ENCODE measurements at regions not wholly inside any gene's neighbourhood (a gene's known extent, or its start where the extent isn't known, plus 50 kb on each side); places are given as distances from the start of the nearest gene placed in this dataset.

DNA sequence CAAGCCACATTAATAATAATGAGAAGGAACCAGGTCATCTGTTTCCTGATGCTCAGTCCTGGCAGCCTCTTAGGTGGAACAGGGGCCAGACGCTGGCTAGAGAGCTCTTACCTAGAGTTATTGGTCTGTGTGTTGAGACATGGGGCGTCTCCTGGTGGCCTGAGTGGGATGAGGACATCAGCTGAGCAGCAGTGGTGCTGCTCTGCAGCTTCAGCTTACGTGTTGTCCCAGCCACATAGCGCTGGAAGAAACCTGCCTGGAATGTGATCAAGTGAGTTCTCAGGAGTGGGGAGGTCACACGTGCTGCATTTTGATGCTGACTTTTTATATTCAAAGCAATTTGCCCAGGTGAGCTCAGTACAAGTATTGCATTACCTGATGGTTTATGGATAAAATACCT, 355.4 kb downstream of the CDH26 start:
- no peaks in the 10 kb centered on the region for H3K4me1 ChIP-seq (ENCODE audit: insufficient read depth, low read length)
- H3K27me3 ChIP-seq (ENCODE audit: low read length), result no peaks in the 10 kb centered on the region
- POLR2A ChIA-PET (ENCODE audit: unreplicated experiment), result no interaction called here
- H3K27ac ChIP-seq (ENCODE audit: low read length), result no peak overlapping the region
- H3K9me2 ChIP-seq (replicated peaks; ENCODE audit: low read length), result no peaks in the 10 kb centered on the region
- H3K36me3 ChIP-seq (ENCODE audit: low read depth, low read length), result no peaks in the 10 kb centered on the region
- H3K4me2 ChIP-seq (ENCODE audit: low read length), result no peak overlapping the region
- intact Hi-C loops (cut with micrococcal nuclease), result no loop called here
- no peaks in the 10 kb centered on the region for H3F3A ChIP-seq (ENCODE audit: low read length, unreplicated experiment)
- DNase-seq (no peak), ATAC-seq (no peak)
- no peak overlapping the region for H2AFZ ChIP-seq (ENCODE audit: low read length)
- no peak overlapping the region for H3K4me3 ChIP-seq (ENCODE audit: low read length)
- H3K79me2 ChIP-seq (ENCODE audit: low read length), result no peaks in the 10 kb centered on the region
- peaks cover 3% of the 10 kb centered on the region; the same call in 1 of the 2 replicates for H3K9me3 ChIP-seq (ENCODE audit: low read length)
- BruUV-seq (replicated peaks), result no TSS peak
- no peaks in the 10 kb centered on the region for H4K20me1 ChIP-seq (ENCODE audit: low read length)
- no peak for TF ChIP-seq EZH2phosphoT487 (IDR thresholded peaks at IDR 0.05; ENCODE audit: borderline replicate concordance, low read length)
- TF ChIP-seq, protein P1, sequence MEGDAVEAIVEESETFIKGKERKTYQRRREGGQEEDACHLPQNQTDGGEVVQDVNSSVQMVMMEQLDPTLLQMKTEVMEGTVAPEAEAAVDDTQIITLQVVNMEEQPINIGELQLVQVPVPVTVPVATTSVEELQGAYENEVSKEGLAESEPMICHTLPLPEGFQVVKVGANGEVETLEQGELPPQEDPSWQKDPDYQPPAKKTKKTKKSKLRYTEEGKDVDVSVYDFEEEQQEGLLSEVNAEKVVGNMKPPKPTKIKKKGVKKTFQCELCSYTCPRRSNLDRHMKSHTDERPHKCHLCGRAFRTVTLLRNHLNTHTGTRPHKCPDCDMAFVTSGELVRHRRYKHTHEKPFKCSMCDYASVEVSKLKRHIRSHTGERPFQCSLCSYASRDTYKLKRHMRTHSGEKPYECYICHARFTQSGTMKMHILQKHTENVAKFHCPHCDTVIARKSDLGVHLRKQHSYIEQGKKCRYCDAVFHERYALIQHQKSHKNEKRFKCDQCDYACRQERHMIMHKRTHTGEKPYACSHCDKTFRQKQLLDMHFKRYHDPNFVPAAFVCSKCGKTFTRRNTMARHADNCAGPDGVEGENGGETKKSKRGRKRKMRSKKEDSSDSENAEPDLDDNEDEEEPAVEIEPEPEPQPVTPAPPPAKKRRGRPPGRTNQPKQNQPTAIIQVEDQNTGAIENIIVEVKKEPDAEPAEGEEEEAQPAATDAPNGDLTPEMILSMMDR (conservative IDR thresholded peaks at IDR 0.05; ENCODE audit: low read depth, low read length), result no peak
- no peak for TF ChIP-seq EZH2 (IDR thresholded peaks at IDR 0.05; ENCODE audit: low read length, unreplicated experiment)
- CTCF ChIA-PET, result no interaction called here
- no peak overlapping the region for H3K9ac ChIP-seq (ENCODE audit: low read length)

DNA sequence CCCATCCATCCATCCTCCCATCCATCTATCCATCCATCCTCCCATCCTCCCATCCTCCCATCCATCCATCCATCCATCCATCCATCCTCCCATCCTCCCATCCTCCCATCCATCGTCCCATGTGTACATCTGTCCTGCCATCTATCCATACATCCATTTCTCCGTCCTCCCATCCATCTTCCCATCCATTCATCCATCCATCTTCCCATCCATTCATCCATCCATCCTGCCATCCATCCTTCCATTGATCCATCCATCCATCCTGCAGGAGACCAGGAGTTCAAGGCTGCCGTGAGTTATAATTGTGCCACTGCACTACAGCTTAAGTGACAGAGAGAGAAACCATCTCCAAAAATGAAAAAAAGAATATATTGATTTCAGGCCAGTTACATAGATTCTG, 356.5 kb downstream of the CDH26 start:
- no peak for ATAC-seq
- H4K20me1 ChIP-seq (ENCODE audit: low read length), result no peaks in the 10 kb centered on the region
- H3K9me2 ChIP-seq (replicated peaks; ENCODE audit: low read length), result no peaks in the 10 kb centered on the region
- no peak overlapping the region for H3K4me2 ChIP-seq (ENCODE audit: low read length)
- no peaks in the 10 kb centered on the region for H3K79me2 ChIP-seq (ENCODE audit: low read length)
- no peaks in the 10 kb centered on the region for H3K27me3 ChIP-seq (ENCODE audit: low read length)
- H3K9me3 ChIP-seq (ENCODE audit: low read length), result peaks cover 3% of the 10 kb centered on the region; the same call in 1 of the 2 replicates
- DNase-seq, result no peak
- POLR2A ChIA-PET (ENCODE audit: unreplicated experiment), result no interaction called here
- H3K27ac ChIP-seq (ENCODE audit: low read length), result no peak overlapping the region
- TF ChIP-seq EZH2phosphoT487 (IDR thresholded peaks at IDR 0.05; ENCODE audit: borderline replicate concordance, low read length) (no peak), EZH2 (IDR thresholded peaks at IDR 0.05; ENCODE audit: low read length, unreplicated experiment) (no peak)
- TF ChIP-seq, protein P1 (conservative IDR thresholded peaks at IDR 0.05; ENCODE audit: low read depth, low read length), result no peak
- no TSS peak for BruUV-seq (replicated peaks)
- H2AFZ ChIP-seq (ENCODE audit: low read length), result no peak overlapping the region
- intact Hi-C loops (cut with micrococcal nuclease), result no loop called here
- no peaks in the 10 kb centered on the region for H3K4me1 ChIP-seq (ENCODE audit: insufficient read depth, low read length)
- no peak overlapping the region for H3K9ac ChIP-seq (ENCODE audit: low read length)
- H3K36me3 ChIP-seq (ENCODE audit: low read depth, low read length), result no peaks in the 10 kb centered on the region
- no peak overlapping the region for H3K4me3 ChIP-seq (ENCODE audit: low read length)
- no peaks in the 10 kb centered on the region for H3F3A ChIP-seq (ENCODE audit: low read length, unreplicated experiment)
- CTCF ChIA-PET, result no interaction called here

DNA sequence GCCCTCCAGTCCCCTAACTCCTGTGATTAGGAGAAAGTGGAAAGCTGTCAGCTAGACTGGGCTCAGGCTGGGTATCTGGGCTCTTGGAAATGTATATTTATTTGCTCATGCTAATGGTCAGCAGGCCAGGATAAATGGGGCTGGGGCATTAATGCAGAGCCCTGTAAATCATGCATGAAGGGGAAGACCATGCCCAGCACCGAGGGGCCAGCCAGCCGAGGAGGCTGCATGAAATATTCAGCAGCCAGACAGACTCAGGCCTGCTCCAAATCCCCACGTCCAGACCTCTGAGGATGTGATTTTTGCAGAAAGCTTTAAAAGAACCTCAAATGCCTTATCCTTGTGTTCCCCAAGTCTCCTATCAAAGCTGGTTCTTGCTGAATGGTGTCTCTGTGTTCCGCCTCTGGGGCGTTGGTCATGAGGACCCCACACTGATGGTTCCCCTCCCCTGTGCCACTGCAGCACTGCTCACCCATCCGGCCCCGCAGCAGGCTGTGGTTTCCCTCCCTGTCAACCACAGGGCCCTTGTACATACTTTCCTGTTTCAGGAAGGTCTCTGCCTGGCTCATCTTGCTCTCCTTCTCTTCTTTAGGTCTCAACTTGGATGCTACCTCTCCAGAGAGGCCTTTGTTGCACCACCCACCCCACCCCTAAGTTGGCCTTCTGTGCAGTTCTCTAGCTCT, 358.4 kb downstream of the CDH26 start:
- no peak for ATAC-seq
- H3K4me3 ChIP-seq (ENCODE audit: low read length), result no peak overlapping the region
- H4K20me1 ChIP-seq (ENCODE audit: low read length), result no peaks in the 10 kb centered on the region
- no peak overlapping the region for H3K9ac ChIP-seq (ENCODE audit: low read length)
- CTCF ChIA-PET, result no interaction called here
- H3K27ac ChIP-seq (ENCODE audit: low read length), result no peak overlapping the region
- H3K79me2 ChIP-seq (ENCODE audit: low read length), result no peaks in the 10 kb centered on the region
- no TSS peak for BruUV-seq (replicated peaks)
- DNase-seq, result no peak
- no peak overlapping the region for H3K4me2 ChIP-seq (ENCODE audit: low read length)
- no peaks in the 10 kb centered on the region for H3K36me3 ChIP-seq (ENCODE audit: low read depth, low read length)
- no peak overlapping the region for H2AFZ ChIP-seq (ENCODE audit: low read length)
- no peaks in the 10 kb centered on the region for H3K9me2 ChIP-seq (replicated peaks; ENCODE audit: low read length)
- no peaks in the 10 kb centered on the region for H3F3A ChIP-seq (ENCODE audit: low read length, unreplicated experiment)
- TF ChIP-seq, protein P1 (conservative IDR thresholded peaks at IDR 0.05; ENCODE audit: low read depth, low read length), result no peak
- TF ChIP-seq EZH2 (IDR thresholded peaks at IDR 0.05; ENCODE audit: low read length, unreplicated experiment) (no peak), EZH2phosphoT487 (IDR thresholded peaks at IDR 0.05; ENCODE audit: borderline replicate concordance, low read length) (no peak)
- intact Hi-C loops (cut with micrococcal nuclease), result no loop called here
- peaks cover 3% of the 10 kb centered on the region; the same call in 1 of the 2 replicates for H3K9me3 ChIP-seq (ENCODE audit: low read length)
- H3K4me1 ChIP-seq (ENCODE audit: insufficient read depth, low read length), result no peaks in the 10 kb centered on the region
- POLR2A ChIA-PET (ENCODE audit: unreplicated experiment), result no interaction called here
- no peaks in the 10 kb centered on the region for H3K27me3 ChIP-seq (ENCODE audit: low read length)
